Heart right ventricle (tissue), 16 donors: ENCODE measurements at regions not wholly inside any gene's neighbourhood (a gene's known extent, or its start where the extent isn't known, plus 50 kb on each side); places are given as distances from the start of the nearest gene placed in this dataset.

ENCODE experiments used
- ATAC-seq, 8 donors: fragments of 200-7000 bp; cut with Tn5 transposase; one replicate each; pipeline ENCODE4 v1.9.1; 2020; ENCODE audit warnings: mild to moderate bottlenecking in 8 of 8, moderate library complexity in 8 of 8, moderate number of reproducible peaks in 1 of 8
- DNase-seq, 2 donors: peaks; one replicate each; pipeline ENCODE4 v3.0.0-alpha.2; 2020
- H3K27ac ChIP-seq, 10 donors: fragments of 200-600 bp; sonication (generic) in 2 of 10; one replicate each; pipeline versions ENCODE4 v1.5.0 to v1.8.0; 2020 to 2022; ENCODE audit warnings: mild to moderate bottlenecking in 3 of 10
- H3K27me3 ChIP-seq, 7 donors: fragments of 200-600 bp; one replicate each; pipeline ENCODE4 v1.8.0; 2021 to 2022; ENCODE audit warnings: mild to moderate bottlenecking in 2 of 7
- H3K36me3 ChIP-seq, 9 donors: fragments of 200-600 bp; sonication (generic) in 1 of 9; one replicate each; pipeline versions ENCODE4 v1.5.0 to v1.8.0; 2020 to 2022; ENCODE audit warnings: mild to moderate bottlenecking in 2 of 9
- H3K4me1 ChIP-seq, 9 donors: fragments of 200-600 bp; sonication (generic) in 1 of 9; one replicate each; pipeline versions ENCODE4 v1.5.0 to v1.8.0; 2020 to 2022; ENCODE audit warnings: mild to moderate bottlenecking in 4 of 9
- H3K4me3 ChIP-seq, 10 donors: fragments of 200-600 bp; sonication (generic) in 2 of 10; one replicate each; pipeline versions ENCODE4 v1.5.0 to v1.8.0; 2020 to 2022; ENCODE audit warnings: mild to moderate bottlenecking in 7 of 10, moderate library complexity in 2 of 10
- H3K9me3 ChIP-seq, 11 donors: fragments of 200-600 bp in 10 of 11; sonication (generic) in 2 of 11; one replicate each; pipeline versions ENCODE4 v1.5.0 to v1.8.0; 2013 to 2022; ENCODE audit warnings: mild to moderate bottlenecking in 2 of 11, control low read depth in 1 of 11, moderate library complexity in 1 of 11
- WGBS, 2 donors: extraction: QIAGEN DNeasy Blood & Tissue Kit; methylation state at CpG; one replicate each; pipeline ENCODE4 v1.1.7; 2013; ENCODE audit warnings: inconsistent platforms in 1 of 2; 5-methylcytosine and 5-hydroxymethylcytosine counted together
- intact Hi-C, 10 donors: fragments of 100-400 bp; cut with DNase I; formaldehyde crosslinking; loops; one replicate each; pipeline versions ENCODE4 v1.11.1 to v1.14.2; 2022
- TF ChIP-seq, protein P1 (sequence below), 9 donors: fragments of 200-600 bp; sonication (generic) in 2 of 9; IDR thresholded peaks; one replicate each; pipeline versions ENCODE4 v1.5.0 to v1.8.0; 2021 to 2022; ENCODE audit warnings: antibody characterized with exemption in 9 of 9, mild to moderate bottlenecking in 5 of 9, moderate library complexity in 1 of 9
- donor health status: Arrhythmogenic right ventricular cardiomyopathy.
- donor health status: ischemic (EF 13 %, LVEDD 7.1; RV severe dilation, severe dysfunction).
- donor health status: healthy with polysubstance abuse.
- donor health status: DM: no; HTN: yes; CAD: no.
- donor health status: DM: no; HTN: no; CAD: no.
- donor health status: ischemic (EF 25% LVEDD 6.9; RV normal size, moderate dysfunction).
- donor health status: ischemic (EF 25% LVEDD 5.7; RV mildly dilated, moderate dysfunction).
- donor health status: healthy.
- donor health status: DM: yes; HTN: yes; CAD: no.
- donor health status: Ischemic cardiomyopathy.
- donor health status: ischemic (EF 35%, LVEDD 5.7; RV mildly dilated, moderate dysfunction).
- donor health status: nonischemic (EF 11% LVEDD 7.7; RV severe dilation, severe dysfunction).
- donor health status: DM: yes; HTN: yes; CAD: no.
- donor health status: PGD.
- donor health status: ischemic (EF 29% LVEDD 5.4; RV normal size, mild dysfunction).
- donor health status: nonischemic (EF 23%, LVEDD 6.1; RV moderate dilation, normal function).

DNA sequence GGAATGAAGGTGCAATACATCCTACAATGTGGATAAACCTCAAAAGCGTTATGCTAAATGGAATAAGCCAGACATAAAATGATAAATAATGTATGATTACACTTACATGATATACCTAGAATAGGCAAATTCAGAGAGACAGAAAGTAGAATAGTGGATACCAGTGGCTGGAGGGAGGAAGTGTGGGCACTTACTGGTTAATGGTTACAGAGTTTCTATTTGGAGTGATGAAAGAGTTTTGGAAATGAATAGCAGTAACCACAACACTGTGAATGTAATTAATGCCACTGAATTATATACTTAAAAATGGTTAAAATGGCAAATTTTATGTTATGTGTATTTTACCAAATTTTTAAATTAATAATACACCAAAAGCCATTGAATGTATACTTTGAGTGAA lies 71.4 kb upstream of the CST7 start:
- TF ChIP-seq, protein P1, sequence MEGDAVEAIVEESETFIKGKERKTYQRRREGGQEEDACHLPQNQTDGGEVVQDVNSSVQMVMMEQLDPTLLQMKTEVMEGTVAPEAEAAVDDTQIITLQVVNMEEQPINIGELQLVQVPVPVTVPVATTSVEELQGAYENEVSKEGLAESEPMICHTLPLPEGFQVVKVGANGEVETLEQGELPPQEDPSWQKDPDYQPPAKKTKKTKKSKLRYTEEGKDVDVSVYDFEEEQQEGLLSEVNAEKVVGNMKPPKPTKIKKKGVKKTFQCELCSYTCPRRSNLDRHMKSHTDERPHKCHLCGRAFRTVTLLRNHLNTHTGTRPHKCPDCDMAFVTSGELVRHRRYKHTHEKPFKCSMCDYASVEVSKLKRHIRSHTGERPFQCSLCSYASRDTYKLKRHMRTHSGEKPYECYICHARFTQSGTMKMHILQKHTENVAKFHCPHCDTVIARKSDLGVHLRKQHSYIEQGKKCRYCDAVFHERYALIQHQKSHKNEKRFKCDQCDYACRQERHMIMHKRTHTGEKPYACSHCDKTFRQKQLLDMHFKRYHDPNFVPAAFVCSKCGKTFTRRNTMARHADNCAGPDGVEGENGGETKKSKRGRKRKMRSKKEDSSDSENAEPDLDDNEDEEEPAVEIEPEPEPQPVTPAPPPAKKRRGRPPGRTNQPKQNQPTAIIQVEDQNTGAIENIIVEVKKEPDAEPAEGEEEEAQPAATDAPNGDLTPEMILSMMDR (IDR thresholded peaks at IDR 0.05) = no peak
- WGBS, 2 donors = 95 to 96% methylated on average over 1 of the region's 1 CpG
- H3K9me3 ChIP-seq = peaks cover 0 to 16% (median 3%) of the 10 kb centered on the region in 11 donors
- H3K4me3 ChIP-seq = no peak overlapping the region
- peaks cover 0 to 12% (median 7%) of the 10 kb centered on the region in 7 donors for H3K27me3 ChIP-seq
- intact Hi-C loops = loop anchor here in 1 of 10 donors (10.0 kb wide), 1 partner anchor 63 kb away; no protein-coding TSS in a partner anchor
- no peak for DNase-seq
- H3K27ac ChIP-seq = no peak overlapping the region
- H3K36me3 ChIP-seq = no peaks in the 10 kb centered on the region
- no peaks in the 10 kb centered on the region for H3K4me1 ChIP-seq
- ATAC-seq = no peak

DNA sequence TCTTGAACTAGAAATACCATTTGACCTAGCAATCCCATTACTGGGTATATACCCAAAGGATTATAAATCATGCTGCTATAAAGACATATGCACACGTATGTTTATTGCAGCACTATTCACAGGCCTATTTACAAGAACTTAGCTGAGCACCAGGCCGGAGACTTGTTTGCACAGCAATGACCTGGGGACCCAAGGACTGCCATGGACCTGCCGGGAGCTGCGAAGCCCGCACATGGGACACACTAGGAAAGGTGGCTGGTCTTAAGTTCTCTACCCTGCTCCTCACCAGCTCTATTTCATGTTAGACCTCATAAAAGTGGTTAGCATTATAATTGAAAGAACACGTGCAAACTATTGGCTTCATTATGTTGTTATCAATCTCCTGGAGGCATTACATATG lies 70.4 kb upstream of the CST7 start:
- peaks cover 0 to 2% (median 0%) of the 10 kb centered on the region in 7 donors for H3K27me3 ChIP-seq
- intact Hi-C loops = loop anchor here in 1 of 10 donors (10.0 kb wide), 1 partner anchor 64 kb away; no protein-coding TSS in a partner anchor
- DNase-seq = no peak
- no peaks in the 10 kb centered on the region for H3K4me1 ChIP-seq
- H3K4me3 ChIP-seq = no peak overlapping the region
- ATAC-seq = no peak
- TF ChIP-seq, protein P1 (IDR thresholded peaks at IDR 0.05) = no peak
- no peaks in the 10 kb centered on the region for H3K36me3 ChIP-seq
- H3K9me3 ChIP-seq = peaks cover 0 to 26% (median 7%) of the 10 kb centered on the region in 11 donors
- 76 to 82% methylated on average over 6 of the region's 6 CpGs for WGBS, 2 donors
- H3K27ac ChIP-seq = no peak overlapping the region

DNA sequence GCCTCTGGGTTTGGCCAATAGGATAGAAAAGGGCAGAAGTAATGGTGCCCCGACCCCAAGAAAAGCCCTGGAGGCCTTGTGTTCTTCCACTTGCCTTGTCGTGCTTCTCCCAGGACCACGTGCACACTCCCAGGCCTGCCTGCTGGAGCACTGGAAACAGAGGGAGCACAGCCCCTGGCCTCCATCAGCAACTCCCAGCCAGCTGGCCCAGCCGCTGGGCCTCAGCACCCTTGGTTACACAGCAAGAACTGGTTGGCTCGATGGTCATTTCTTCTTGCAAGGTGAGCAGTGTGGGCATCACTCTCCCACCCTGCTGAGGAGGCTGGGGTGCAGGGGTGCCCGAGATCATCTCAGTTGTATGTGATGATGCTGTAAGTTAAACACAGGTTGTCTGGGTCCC lies 69.2 kb upstream of the CST7 start:
- no peak for ATAC-seq
- no peak for DNase-seq
- WGBS, 2 donors = 78 to 84% methylated on average over 6 of the region's 6 CpGs
- TF ChIP-seq, protein P1 (IDR thresholded peaks at IDR 0.05) = no peak
- peaks cover 0 to 36% (median 13%) of the 10 kb centered on the region in 11 donors for H3K9me3 ChIP-seq
- no peaks in the 10 kb centered on the region for H3K27me3 ChIP-seq
- H3K36me3 ChIP-seq = no peaks in the 10 kb centered on the region
- intact Hi-C loops = loop anchor here in 1 of 10 donors (10.0 kb wide), 1 partner anchor 65 kb away; no protein-coding TSS in a partner anchor
- H3K4me1 ChIP-seq = no peaks in the 10 kb centered on the region
- H3K4me3 ChIP-seq = no peak overlapping the region
- H3K27ac ChIP-seq = no peak overlapping the region

DNA sequence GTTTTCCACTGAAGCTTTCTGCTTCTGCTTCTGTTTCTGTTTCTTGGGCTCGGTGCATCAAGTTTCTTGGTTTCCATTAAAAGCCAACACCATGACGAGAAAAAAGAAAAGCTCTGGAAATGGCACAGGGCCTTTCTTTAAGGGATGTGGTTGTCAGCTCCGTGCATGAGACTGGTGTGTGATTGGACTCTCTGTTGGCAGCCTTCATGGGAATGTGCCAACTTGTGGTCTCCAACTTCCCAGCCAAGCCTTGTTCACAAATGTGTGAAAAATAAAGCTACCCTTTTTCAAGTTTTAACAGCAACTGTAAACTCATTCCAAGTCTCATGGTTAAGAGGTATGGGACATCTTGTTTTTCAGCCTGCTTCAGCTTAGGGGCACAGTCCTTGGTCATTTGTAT lies 68.7 kb upstream of the CST7 start:
- DNase-seq = no peak
- Histone ChIP-seq H3K9me3 (peaks cover 0 to 41% (median 13%) of the 10 kb centered on the region in 11 donors), H3K27me3 (no peaks in the 10 kb centered on the region), H3K4me3 (no peak overlapping the region), H3K27ac (no peak overlapping the region), H3K36me3 (no peaks in the 10 kb centered on the region), H3K4me1 (no peaks in the 10 kb centered on the region)
- 64 to 73% methylated on average over 3 of the region's 3 CpGs for WGBS, 2 donors
- TF ChIP-seq, protein P1 (IDR thresholded peaks at IDR 0.05) = no peak
- intact Hi-C loops = no loop called here
- ATAC-seq = no peak
